Naive thymus-derived CD4-positive, alpha-beta T cell (primary cell): ENCODE measurements at regions not wholly inside any gene's neighbourhood (a gene's known extent, or its start where the extent isn't known, plus 50 kb on each side); places are given as distances from the start of the nearest gene placed in this dataset.

ENCODE experiments used
- ATAC-seq: fragments of 150-1000 bp; cut with Tn5 transposase; 2 replicates; pipeline ENCODE4 v1.10.0; 2021; ENCODE audit warnings: mild to moderate bottlenecking, moderate library complexity
- CTCF ChIA-PET: fragments of 350-600 bp; sonication (Branson Sonifier 250); formaldehyde crosslinking; loops from one replicate; lab custom pipeline; 2021; ENCODE audit warnings: antibody characterized with exemption; lab: Charles Lee
- POLR2A ChIA-PET: fragments of 350-600 bp; sonication (Branson Sonifier 250); formaldehyde crosslinking; loops from one replicate; lab custom pipeline; 2021; ENCODE audit warnings: antibody characterized with exemption, inconsistent platforms; lab: Charles Lee
- DNase-seq, 9 donors: peaks; one replicate each; pipeline versions ENCODE4 v3.0.0 to v3.0.0-alpha.2; 2020 to 2022; ENCODE audit warnings: mixed read lengths in 1 of 9
- H3K27ac ChIP-seq: one replicate; pipeline ENCODE4 v1.7.0; 2013; ENCODE audit warnings: mild to moderate bottlenecking, low read depth, low read length, moderate library complexity
- H3K27me3 ChIP-seq, 2 donors: one replicate each; pipeline ENCODE4 v1.7.0; 2013; ENCODE audit warnings: low read length in 2 of 2, mild to moderate bottlenecking in 2 of 2, moderate library complexity in 2 of 2; ENCODE audit not compliant: control insufficient read depth in 2 of 2, insufficient read depth in 2 of 2
- H3K36me3 ChIP-seq, 3 experiments: 1 replicate in 2 of 3; 2 replicates in 1 of 3; pipeline ENCODE4 v1.7.0; 2013; ENCODE audit warnings: low read length in 3 of 3, mild to moderate bottlenecking in 3 of 3, moderate library complexity in 1 of 3; ENCODE audit not compliant: insufficient read depth in 3 of 3, control insufficient read depth in 2 of 3
- H3K4me1 ChIP-seq, 2 donors: one replicate each; pipeline ENCODE4 v1.7.0; 2013; ENCODE audit warnings: low read length in 2 of 2, mild to moderate bottlenecking in 2 of 2, moderate library complexity in 1 of 2; ENCODE audit not compliant: control insufficient read depth in 2 of 2, insufficient read depth in 2 of 2
- H3K4me3 ChIP-seq: 2 replicates; pipeline ENCODE4 v1.7.0; 2013; ENCODE audit warnings: mild to moderate bottlenecking, low read length
- H3K9me3 ChIP-seq, 3 experiments: 1 replicate in 2 of 3; 2 replicates in 1 of 3; pipeline ENCODE4 v1.7.0; 2013; ENCODE audit warnings: low read length in 3 of 3; ENCODE audit not compliant: control insufficient read depth in 2 of 3
- H3K27ac Mint-ChIP-seq, 9 donors: one replicate each; pipeline ENCODE4 v1.8.0; 2020 to 2022; ENCODE audit warnings: mixed read lengths in 9 of 9, mild to moderate bottlenecking in 8 of 9, moderate library complexity in 5 of 9, inconsistent platforms in 2 of 9
- H3K27me3 Mint-ChIP-seq, 5 donors: one replicate each; pipeline ENCODE4 v1.8.0; 2021 to 2022; ENCODE audit warnings: mixed read lengths in 5 of 5, mild to moderate bottlenecking in 1 of 5
- H3K36me3 Mint-ChIP-seq, 5 donors: one replicate each; pipeline ENCODE4 v1.8.0; 2020 to 2022; ENCODE audit warnings: mixed read lengths in 5 of 5, mild to moderate bottlenecking in 3 of 5, inconsistent platforms in 1 of 5
- H3K4me1 Mint-ChIP-seq, 7 donors: one replicate each; pipeline ENCODE4 v1.8.0; 2020 to 2022; ENCODE audit warnings: mixed read lengths in 7 of 7, mild to moderate bottlenecking in 3 of 7, inconsistent platforms in 1 of 7
- H3K4me3 Mint-ChIP-seq, 10 donors: one replicate each; pipeline ENCODE4 v1.8.0; 2020 to 2022; ENCODE audit warnings: mild to moderate bottlenecking in 10 of 10, mixed read lengths in 10 of 10, moderate library complexity in 6 of 10, inconsistent platforms in 2 of 10
- H3K9me3 Mint-ChIP-seq, 11 donors: one replicate each; pipeline ENCODE4 v1.8.0; 2020 to 2022; ENCODE audit warnings: mixed read lengths in 11 of 11, mild to moderate bottlenecking in 4 of 11, inconsistent platforms in 1 of 11, moderate library complexity in 1 of 11
- intact Hi-C, 2 donors: fragments of 100-400 bp; cut with micrococcal nuclease; formaldehyde crosslinking; loops; one replicate each; pipeline ENCODE4 v1.15.1; 2023

DNA sequence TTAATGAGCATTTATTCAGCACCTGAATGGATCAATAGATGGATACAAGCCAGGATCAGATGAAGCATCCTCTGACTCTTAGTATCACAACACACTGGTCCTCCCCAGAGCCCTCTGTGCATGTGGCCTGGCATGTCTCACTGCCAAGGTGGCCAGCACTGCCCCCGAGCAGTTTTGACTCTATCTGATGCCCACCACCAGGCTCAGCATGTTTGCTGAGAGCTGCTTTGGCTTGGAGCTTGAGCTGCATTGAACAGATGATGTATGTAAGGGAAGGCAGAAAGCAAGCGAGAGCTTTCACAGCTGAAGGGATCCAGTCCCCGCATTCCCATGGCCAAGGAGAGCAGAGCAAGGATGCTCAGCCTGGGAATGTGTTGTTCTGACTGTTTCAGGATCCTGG lies 320.3 kb downstream of the BUD13 start:
- CTCF ChIA-PET, result no interaction called here
- intact Hi-C loops, result no loop called here
- Histone ChIP-seq H3K36me3 (no peaks in the 10 kb centered on the region), H3K27ac (no peak overlapping the region), H3K27me3 (no peaks in the 10 kb centered on the region), H3K4me3 (no peak overlapping the region), H3K9me3 (no peaks in the 10 kb centered on the region), H3K4me1 (no peaks in the 10 kb centered on the region)
- ATAC-seq, result no peak
- Mint-ChIP-seq H3K27ac (no peak overlapping the region), H3K36me3 (no peaks in the 10 kb centered on the region), H3K27me3 (peaks cover 0 to 23% (median 5%) of the 10 kb centered on the region in 5 donors), H3K9me3 (peaks cover 0 to 19% (median 7%) of the 10 kb centered on the region in 11 donors), H3K4me3 (no peak overlapping the region), H3K4me1 (peaks cover 0 to 1% (median 0%) of the 10 kb centered on the region in 7 donors)
- POLR2A ChIA-PET, result no interaction called here
- no peak for DNase-seq

DNA sequence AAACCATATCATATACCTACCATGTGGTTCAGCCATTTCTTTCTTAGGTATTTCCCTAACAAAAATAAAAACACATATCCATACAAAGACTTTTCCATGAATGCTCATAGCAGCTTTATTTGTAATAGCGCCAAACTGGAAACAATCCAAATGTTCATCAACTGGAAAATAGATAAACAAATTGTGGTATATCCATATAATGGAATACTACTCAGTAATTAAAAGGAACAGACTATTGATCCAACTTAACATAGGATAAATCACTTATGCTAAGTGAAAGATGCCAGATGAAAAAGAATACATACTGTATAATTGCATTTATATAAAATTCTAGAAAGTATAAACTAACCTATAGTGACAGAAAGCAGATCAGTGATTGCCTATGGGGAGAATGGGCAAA lies 323.3 kb downstream of the BUD13 start:
- Mint-ChIP-seq H3K27me3 (peaks cover 7 to 40% (median 16%) of the 10 kb centered on the region in 5 donors), H3K36me3 (no peaks in the 10 kb centered on the region), H3K27ac (no peak overlapping the region), H3K4me1 (peaks cover 0 to 1% (median 0%) of the 10 kb centered on the region in 7 donors), H3K9me3 (peaks cover 0 to 22% (median 8%) of the 10 kb centered on the region in 11 donors), H3K4me3 (no peak overlapping the region)
- DNase-seq (no peak), ATAC-seq (no peak)
- Histone ChIP-seq H3K4me1 (no peaks in the 10 kb centered on the region), H3K27ac (no peak overlapping the region), H3K36me3 (no peaks in the 10 kb centered on the region), H3K27me3 (no peaks in the 10 kb centered on the region), H3K9me3 (no peaks in the 10 kb centered on the region), H3K4me3 (no peak overlapping the region)
- POLR2A ChIA-PET, result no interaction called here
- intact Hi-C loops, result no loop called here
- CTCF ChIA-PET, result no interaction called here

DNA sequence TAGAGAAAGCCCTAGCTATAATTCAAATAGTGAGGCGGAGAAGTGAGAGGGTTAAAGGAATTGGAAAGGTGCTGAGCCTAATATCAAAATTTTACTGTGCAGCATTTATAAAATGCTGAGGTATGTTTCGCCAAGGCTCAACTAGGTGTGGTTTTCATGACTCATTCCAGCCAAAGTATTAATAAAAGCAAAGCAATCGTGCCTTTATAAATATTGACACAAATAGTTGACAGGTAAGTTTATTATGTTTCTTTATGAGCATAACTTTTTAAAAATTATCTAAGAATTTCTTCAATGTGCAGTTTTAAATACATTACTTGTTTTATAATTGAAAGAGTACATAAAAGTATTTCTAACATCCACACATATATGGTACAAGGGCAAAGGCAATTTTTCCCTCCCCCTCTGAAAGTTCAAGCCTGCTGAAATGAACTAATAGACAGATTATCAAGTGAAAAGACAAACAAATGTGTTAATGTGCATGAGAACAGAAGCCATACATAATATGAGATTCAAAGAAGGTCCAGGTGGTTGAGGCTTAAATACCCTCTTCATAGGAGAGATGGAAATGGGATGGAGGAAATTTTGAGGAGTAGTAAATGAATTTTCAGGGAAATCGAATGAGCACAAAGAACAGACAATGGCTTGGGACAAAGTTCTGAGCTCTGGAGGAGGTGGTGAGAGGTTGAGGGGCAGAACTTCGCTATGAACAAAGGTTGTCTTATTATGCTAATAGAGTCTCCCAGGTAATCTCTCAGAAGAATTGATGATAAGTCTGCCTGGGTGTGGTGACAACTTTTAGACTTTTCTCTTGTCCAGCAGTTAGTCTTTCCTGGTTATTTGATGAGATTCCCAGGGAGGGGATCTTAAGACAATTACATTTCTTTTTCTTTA lies 326.5 kb downstream of the BUD13 start:
- Histone ChIP-seq H3K4me1 (no peaks in the 10 kb centered on the region), H3K36me3 (no peaks in the 10 kb centered on the region), H3K27ac (no peak overlapping the region), H3K27me3 (no peaks in the 10 kb centered on the region), H3K9me3 (no peaks in the 10 kb centered on the region), H3K4me3 (no peak overlapping the region)
- intact Hi-C loops, result no loop called here
- no peaks in the 10 kb centered on the region for H3K36me3 Mint-ChIP-seq
- no peak for DNase-seq
- H3K27ac Mint-ChIP-seq, result no peak overlapping the region
- ChIA-PET POLR2A (no interaction called here), CTCF (no interaction called here)
- ATAC-seq, result no peak
- H3K27me3 Mint-ChIP-seq, result peaks cover 7 to 33% (median 16%) of the 10 kb centered on the region in 5 donors
- H3K4me3 Mint-ChIP-seq, result no peak overlapping the region
- H3K4me1 Mint-ChIP-seq, result no peaks in the 10 kb centered on the region
- H3K9me3 Mint-ChIP-seq, result peaks cover 0 to 23% (median 5%) of the 10 kb centered on the region in 11 donors

DNA sequence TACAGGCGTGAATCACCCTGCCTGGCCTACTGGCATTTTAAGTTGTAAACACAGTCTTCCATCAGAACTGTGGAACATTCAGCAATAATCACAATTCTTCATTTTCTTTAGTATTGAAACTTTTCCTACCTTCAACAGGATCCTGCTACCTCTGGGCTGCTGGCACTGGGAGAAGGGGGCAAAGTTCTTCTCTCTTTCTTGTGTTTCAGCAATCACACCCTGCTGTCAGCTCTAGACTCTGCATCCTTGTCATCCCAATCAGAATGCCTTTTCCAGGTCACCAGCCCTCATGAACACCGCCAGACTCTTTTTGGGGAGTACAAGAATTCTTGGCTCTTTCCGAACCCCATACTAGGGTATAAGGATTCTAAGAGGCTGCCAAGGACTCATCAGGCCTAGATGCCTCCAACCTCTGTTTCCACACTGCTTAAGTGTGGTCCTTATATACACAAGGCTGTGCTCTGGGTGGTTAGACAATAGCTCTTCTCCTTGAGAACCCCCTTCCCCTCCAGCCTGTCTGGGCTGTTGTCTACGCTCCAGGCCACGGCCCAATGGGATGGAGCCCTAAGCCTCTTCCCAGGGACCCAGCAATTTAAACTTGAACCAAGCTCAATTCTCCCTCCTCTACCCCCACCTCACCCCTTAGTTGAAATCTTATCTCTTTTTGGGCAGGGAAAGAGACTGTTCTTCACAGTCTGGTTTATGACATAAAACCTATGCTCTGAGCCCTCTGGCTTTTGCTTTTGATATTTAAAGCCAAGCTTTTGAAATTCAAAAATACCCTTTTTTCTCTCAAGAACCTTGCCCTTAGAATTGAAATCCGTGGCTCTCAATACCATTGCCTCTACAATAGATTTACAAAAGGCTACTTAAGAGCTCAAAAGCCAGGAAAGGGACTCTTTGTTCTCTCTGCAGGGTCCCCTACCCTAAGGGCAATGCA lies 327.4 kb downstream of the BUD13 start:
- Mint-ChIP-seq H3K27me3 (peaks cover 7 to 33% (median 16%) of the 10 kb centered on the region in 5 donors), H3K36me3 (peaks cover 0 to 2% (median 0%) of the 10 kb centered on the region in 5 donors), H3K27ac (no peak overlapping the region), H3K4me3 (no peak overlapping the region), H3K9me3 (peaks cover 0 to 23% (median 8%) of the 10 kb centered on the region in 11 donors), H3K4me1 (no peaks in the 10 kb centered on the region)
- no peak for ATAC-seq
- Histone ChIP-seq H3K9me3 (no peaks in the 10 kb centered on the region), H3K4me1 (no peaks in the 10 kb centered on the region), H3K27me3 (no peaks in the 10 kb centered on the region), H3K4me3 (no peak overlapping the region), H3K27ac (no peak overlapping the region), H3K36me3 (no peaks in the 10 kb centered on the region)
- CTCF ChIA-PET, result no interaction called here
- DNase-seq, result no peak
- POLR2A ChIA-PET, result no interaction called here
- intact Hi-C loops, result no loop called here

DNA sequence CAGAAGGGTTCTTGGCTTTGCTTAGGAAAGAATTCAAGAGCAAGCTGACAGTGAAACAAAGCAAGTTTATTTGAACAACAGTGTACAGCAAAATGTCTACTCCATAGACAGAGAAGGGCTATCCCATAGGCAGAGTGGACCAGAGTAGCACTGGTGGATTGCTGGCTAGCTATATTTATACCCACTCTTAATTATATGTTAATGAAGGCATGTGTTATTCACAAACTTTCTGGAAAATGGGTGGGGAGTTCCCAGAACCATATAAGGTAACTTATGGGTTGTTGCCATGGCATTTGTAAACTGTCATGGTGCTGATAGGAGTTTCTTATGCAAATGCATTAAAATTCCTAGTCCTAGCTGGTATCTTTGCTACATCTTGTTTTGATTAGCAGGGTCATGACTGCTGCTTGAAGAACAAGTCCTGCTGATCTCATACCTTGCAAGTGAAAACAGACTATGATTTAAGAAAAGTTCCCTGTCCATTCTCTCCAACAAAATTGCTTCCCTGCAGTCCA lies 330.5 kb downstream of the BUD13 start:
- no peaks in the 10 kb centered on the region for H3K4me1 ChIP-seq
- H3K27me3 Mint-ChIP-seq, result peaks cover 2 to 36% (median 19%) of the 10 kb centered on the region in 5 donors
- H3K4me1 Mint-ChIP-seq, result no peaks in the 10 kb centered on the region
- no peak for DNase-seq
- H3K36me3 Mint-ChIP-seq, result peaks cover 0 to 8% (median 0%) of the 10 kb centered on the region in 5 donors
- peaks cover 0 to 25% (median 10%) of the 10 kb centered on the region in 11 donors for H3K9me3 Mint-ChIP-seq
- H3K27ac Mint-ChIP-seq, result no peak overlapping the region
- H3K36me3 ChIP-seq, result no peaks in the 10 kb centered on the region
- POLR2A ChIA-PET, result no interaction called here
- intact Hi-C loops, result no loop called here
- H3K4me3 ChIP-seq, result no peak overlapping the region
- H3K4me3 Mint-ChIP-seq, result no peak overlapping the region
- H3K9me3 ChIP-seq, result no peaks in the 10 kb centered on the region
- ATAC-seq, result no peak
- CTCF ChIA-PET, result no interaction called here
- H3K27me3 ChIP-seq, result no peaks in the 10 kb centered on the region
- H3K27ac ChIP-seq, result no peak overlapping the region

DNA sequence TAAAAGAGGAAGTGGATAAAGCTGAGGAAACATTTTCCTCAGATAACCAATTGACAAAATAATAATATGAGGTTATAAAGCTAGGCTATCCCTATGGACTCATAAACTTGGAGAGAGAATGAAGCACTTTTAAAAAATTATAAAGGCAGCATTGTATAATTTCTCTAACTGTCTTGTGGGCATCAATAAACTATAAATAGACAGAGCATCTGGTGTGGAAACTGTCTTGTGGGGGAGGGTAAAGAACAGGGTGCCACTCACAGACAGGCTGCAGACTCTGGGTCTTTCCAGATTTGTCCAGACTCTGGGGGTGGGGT lies 333.5 kb downstream of the BUD13 start:
- Histone ChIP-seq H3K36me3 (no peaks in the 10 kb centered on the region), H3K27ac (no peak overlapping the region), H3K4me3 (no peak overlapping the region), H3K9me3 (no peaks in the 10 kb centered on the region), H3K27me3 (no peaks in the 10 kb centered on the region), H3K4me1 (no peaks in the 10 kb centered on the region)
- DNase-seq (no peak), ATAC-seq (no peak)
- CTCF ChIA-PET, result no interaction called here
- intact Hi-C loops, result no loop called here
- H3K27me3 Mint-ChIP-seq, result peaks cover 0 to 31% (median 10%) of the 10 kb centered on the region in 5 donors
- no peak overlapping the region for H3K4me3 Mint-ChIP-seq
- H3K36me3 Mint-ChIP-seq, result peaks cover 0 to 8% (median 0%) of the 10 kb centered on the region in 5 donors
- no peak overlapping the region for H3K27ac Mint-ChIP-seq
- no peaks in the 10 kb centered on the region for H3K4me1 Mint-ChIP-seq
- POLR2A ChIA-PET, result no interaction called here
- H3K9me3 Mint-ChIP-seq, result peaks cover 0 to 24% (median 11%) of the 10 kb centered on the region in 11 donors
